Astrocyte (in vitro differentiated cells and primary cell): ENCODE measurements at regions not wholly inside any gene's neighbourhood (a gene's known extent, or its start where the extent isn't known, plus 50 kb on each side); places are given as distances from the start of the nearest gene placed in this dataset.

Experiments
- DNase-seq: peaks from one replicate; pipeline ENCODE4 v3.0.0-alpha.2; 2010; ENCODE audit warnings: low read depth
- FAIRE-seq: peaks from 2 replicates; lab custom pipeline; 2011; peaks lifted over from hg19 to GRCh38; lab: Jason Lieb, UNC
- H2AFZ ChIP-seq: 2 replicates; pipeline ENCODE4 v1.6.0; 2012; ENCODE audit warnings: low read depth, low read length, inconsistent platforms
- H3K27ac ChIP-seq: 2 replicates; pipeline ENCODE4 v1.5.1; 2011; ENCODE audit warnings: low read depth, low read length, inconsistent platforms
- H3K27me3 ChIP-seq: 2 replicates; pipeline ENCODE4 v1.6.0; 2011; ENCODE audit warnings: low read length, inconsistent platforms; ENCODE audit not compliant: insufficient read depth
- H3K36me3 ChIP-seq: 2 replicates; pipeline ENCODE4 v1.5.1; 2011; ENCODE audit warnings: low read length, inconsistent platforms; ENCODE audit not compliant: insufficient read depth
- H3K4me1 ChIP-seq: 2 replicates; pipeline ENCODE4 v1.5.1; 2011; ENCODE audit warnings: low read length, inconsistent platforms; ENCODE audit not compliant: insufficient read depth
- H3K4me2 ChIP-seq: 2 replicates; pipeline ENCODE4 v1.6.0; 2012; ENCODE audit warnings: low read length, inconsistent platforms
- H3K4me3 ChIP-seq: 2 replicates; pipeline ENCODE4 v1.5.1; 2011; ENCODE audit warnings: low read depth, mild to moderate bottlenecking, low read length, inconsistent platforms; ENCODE audit not compliant: insufficient read depth
- H3K79me2 ChIP-seq: 2 replicates; pipeline ENCODE4 v1.6.0; 2012; ENCODE audit warnings: mild to moderate bottlenecking, low read length, inconsistent platforms; ENCODE audit not compliant: insufficient read depth
- H3K9ac ChIP-seq: 2 replicates; pipeline ENCODE4 v1.6.0; 2012; ENCODE audit warnings: mild to moderate bottlenecking, low read length, inconsistent platforms
- H3K9me3 ChIP-seq: 2 replicates; pipeline ENCODE4 v1.5.1; 2012; ENCODE audit warnings: low read depth, mild to moderate bottlenecking, low read length, inconsistent platforms; ENCODE audit not compliant: insufficient read depth
- H4K20me1 ChIP-seq: 2 replicates; pipeline ENCODE4 v1.6.0; 2012; ENCODE audit warnings: low read length, inconsistent platforms; ENCODE audit not compliant: insufficient read depth
- H3K27ac Mint-ChIP-seq: one replicate; pipeline ENCODE4 v1.8.0; 2021; ENCODE audit warnings: mild to moderate bottlenecking, mixed read lengths; ENCODE audit not compliant: unreplicated experiment
- H3K27me3 Mint-ChIP-seq: one replicate; pipeline ENCODE4 v1.8.0; 2021; ENCODE audit warnings: low read depth, mixed read lengths; ENCODE audit not compliant: unreplicated experiment
- H3K36me3 Mint-ChIP-seq: one replicate; pipeline ENCODE4 v1.8.0; 2021; ENCODE audit warnings: low read depth, mixed read lengths; ENCODE audit not compliant: unreplicated experiment
- H3K4me1 Mint-ChIP-seq: one replicate; pipeline ENCODE4 v1.8.0; 2021; ENCODE audit warnings: low read depth, mixed read lengths; ENCODE audit not compliant: unreplicated experiment
- H3K4me3 Mint-ChIP-seq: one replicate; pipeline ENCODE4 v1.8.0; 2021; ENCODE audit warnings: mild to moderate bottlenecking, moderate library complexity, mixed read lengths; ENCODE audit not compliant: unreplicated experiment
- H3K9me3 Mint-ChIP-seq: one replicate; pipeline ENCODE4 v1.8.0; 2021; ENCODE audit warnings: mild to moderate bottlenecking, mixed read lengths; ENCODE audit not compliant: unreplicated experiment
- CTCF ChIP-seq: IDR thresholded peaks from 2 replicates; pipeline ENCODE4 v1.5.1; 2011; ENCODE audit warnings: low read depth, mild to moderate bottlenecking, inconsistent platforms, low read length, moderate library complexity; ENCODE audit not compliant: insufficient read depth
- EZH2 ChIP-seq: IDR thresholded peaks from 2 replicates; pipeline ENCODE4 v1.6.1; 2012; ENCODE audit warnings: mild to moderate bottlenecking, low read length, inconsistent platforms; ENCODE audit not compliant: insufficient read depth

GRCh38 chr9:120080849-120081248 lies 499.1 kb downstream of the CDK5RAP2 start:
- no peak overlapping the region for H3K4me3 Mint-ChIP-seq

DNA sequence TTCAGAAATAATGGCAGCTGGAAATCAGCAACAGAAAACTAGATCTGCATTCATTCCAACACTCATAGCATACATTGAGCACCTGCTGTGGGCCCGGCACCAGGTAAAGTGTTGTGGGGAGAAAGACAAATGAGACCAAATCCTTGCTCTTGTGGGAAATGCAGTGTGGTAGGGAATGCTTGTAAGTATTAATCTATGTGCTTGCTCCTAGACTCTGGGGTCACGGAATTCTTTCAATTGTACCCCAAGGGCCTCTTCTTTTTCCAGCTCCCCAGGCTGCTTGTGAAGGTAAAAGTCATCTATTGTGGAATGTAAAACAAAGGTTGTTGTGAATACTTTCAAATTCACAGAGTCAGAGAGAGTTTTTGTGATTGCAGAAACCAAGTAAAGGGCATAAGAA lies 501.9 kb downstream of the CDK5RAP2 start:
- Histone ChIP-seq H4K20me1 (no peaks in the 10 kb centered on the region), H3K9ac (no peak overlapping the region), H3K4me1 (no peaks in the 10 kb centered on the region), H3K27ac (no peak overlapping the region), H3K4me3 (no peak overlapping the region), H3K9me3 (no peaks in the 10 kb centered on the region), H3K79me2 (no peaks in the 10 kb centered on the region), H2AFZ (no peak overlapping the region), H3K4me2 (no peak overlapping the region), H3K36me3 (no peaks in the 10 kb centered on the region), H3K27me3 (no peaks in the 10 kb centered on the region)
- no peak for TF ChIP-seq CTCF
- TF ChIP-seq EZH2: no peak
- no peaks in the 10 kb centered on the region for H3K4me1 Mint-ChIP-seq
- no peak overlapping the region for H3K4me3 Mint-ChIP-seq
- FAIRE-seq (no peak), DNase-seq (no peak)
- H3K36me3 Mint-ChIP-seq: no peaks in the 10 kb centered on the region
- H3K9me3 Mint-ChIP-seq: peaks cover 5% of the 10 kb centered on the region
- H3K27ac Mint-ChIP-seq: no peak overlapping the region
- H3K27me3 Mint-ChIP-seq: peaks cover 17% of the 10 kb centered on the region

More at GRCh38 chr9:120080849-120081248, 499.1 kb downstream of the CDK5RAP2 start:
- no peaks in the 10 kb centered on the region for H3K4me1 ChIP-seq
- Mint-ChIP-seq H3K4me1 (no peaks in the 10 kb centered on the region), H3K27me3 (peaks cover 17% of the 10 kb centered on the region), H3K9me3 (peaks cover 16% of the 10 kb centered on the region), H3K27ac (no peak overlapping the region), H3K36me3 (no peaks in the 10 kb centered on the region)
- no peaks in the 10 kb centered on the region for H3K27me3 ChIP-seq
- H3K9me3 ChIP-seq: no peaks in the 10 kb centered on the region
- no peak for TF ChIP-seq EZH2
- no peak for TF ChIP-seq CTCF
- no peak overlapping the region for H3K4me2 ChIP-seq
- no peak for DNase-seq
- H3K79me2 ChIP-seq: no peaks in the 10 kb centered on the region
- H3K36me3 ChIP-seq: no peaks in the 10 kb centered on the region
- H3K9ac ChIP-seq: no peak overlapping the region
- H3K4me3 ChIP-seq: no peak overlapping the region
- FAIRE-seq: no peak
- H4K20me1 ChIP-seq: no peaks in the 10 kb centered on the region
- H2AFZ ChIP-seq: no peak overlapping the region
- no peak overlapping the region for H3K27ac ChIP-seq

DNA sequence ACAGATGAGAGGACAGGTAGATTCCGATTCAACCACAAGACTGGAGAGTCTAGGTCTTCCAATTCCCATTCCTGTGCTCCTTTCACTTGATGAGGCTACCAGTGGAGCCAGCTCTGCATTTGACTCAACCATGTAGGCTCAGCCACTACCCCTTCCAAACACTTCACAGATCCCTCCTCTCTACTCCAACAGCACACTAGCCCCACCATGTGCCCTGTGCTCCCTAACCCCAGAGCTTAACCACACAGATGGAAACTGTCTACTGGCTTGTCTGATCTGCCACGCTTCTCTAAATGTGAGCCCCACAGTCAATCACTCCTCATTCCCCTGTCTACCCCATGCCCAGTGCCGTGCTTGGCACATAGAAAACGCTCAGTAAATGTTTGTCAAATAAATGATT lies 508.2 kb downstream of the CDK5RAP2 start:
- H3K36me3 ChIP-seq: no peaks in the 10 kb centered on the region
- no peak overlapping the region for H3K4me3 ChIP-seq
- Mint-ChIP-seq H3K4me1 (no peaks in the 10 kb centered on the region), H3K27me3 (peaks cover 4% of the 10 kb centered on the region), H3K9me3 (peaks cover 2% of the 10 kb centered on the region), H3K36me3 (no peaks in the 10 kb centered on the region), H3K27ac (no peak overlapping the region), H3K4me3 (no peak overlapping the region)
- no peak for TF ChIP-seq EZH2
- TF ChIP-seq CTCF: no peak
- FAIRE-seq (no peak), DNase-seq (no peak)
- no peaks in the 10 kb centered on the region for H3K27me3 ChIP-seq
- H3K27ac ChIP-seq: no peak overlapping the region
- H4K20me1 ChIP-seq: no peaks in the 10 kb centered on the region
- H2AFZ ChIP-seq: no peak overlapping the region
- H3K4me1 ChIP-seq: no peaks in the 10 kb centered on the region
- H3K9ac ChIP-seq: no peak overlapping the region
- no peaks in the 10 kb centered on the region for H3K79me2 ChIP-seq
- H3K4me2 ChIP-seq: no peak overlapping the region
- no peaks in the 10 kb centered on the region for H3K9me3 ChIP-seq
